GM12878 (cell line): ENCODE measurements at regions not wholly inside any gene's neighbourhood (a gene's known extent, or its start where the extent isn't known, plus 50 kb on each side); places are given as distances from the start of the nearest gene placed in this dataset.
"Not testable (repeated sequence)": the region's sequence is repeated elsewhere in the genome, so short reads cannot be mapped to it uniquely, and the experiment has no call there.

ENCODE experiments used
- ATAC-seq: fragments of 200-7000 bp; cut with Tn5 transposase; 3 replicates; pipeline ENCODE4 v1.9.1; 2020; ENCODE audit warnings: mild to moderate bottlenecking, moderate library complexity
- BruUV-seq: library from RNA; stranded (reverse); fragments of 400-500 nt; replicated peaks from 2 replicates; lab custom pipeline; 2021; lab: Mats Ljungman, UMichigan
- CTCF ChIA-PET: fragments of 300-600 bp; sonication (Branson Sonifier 250); formaldehyde crosslinking; extraction: SDS; loops from one replicate; lab custom pipeline; 2021; ENCODE audit warnings: inconsistent platforms; lab: Yijun Ruan, JAX
- POLR2A ChIA-PET: fragments of 350-600 bp; formaldehyde crosslinking; extraction: SDS; loops from one replicate; lab custom pipeline; 2021; ENCODE audit warnings: inconsistent platforms; lab: Charles Lee
- RAD21 ChIA-PET: fragments of 300-600 bp; sonication (Branson Sonifier 250); formaldehyde crosslinking; loops from one replicate; lab custom pipeline; 2023; ENCODE audit warnings: antibody characterized with exemption; ENCODE audit not compliant: unreplicated experiment; lab: Charles Lee
- SMC1A ChIA-PET: fragments of 300-600 bp; sonication (Branson Sonifier 250); formaldehyde crosslinking; loops from one replicate; lab custom pipeline; 2023; ENCODE audit not compliant: unreplicated experiment, uncharacterized antibody; lab: Charles Lee
- DNase-seq: peaks from one replicate; pipeline ENCODE4 v3.0.0-alpha.2; 2011; ENCODE audit warnings: low read depth, low spot score
- FAIRE-seq: peaks from 3 replicates; lab custom pipeline; 2011; peaks lifted over from hg19 to GRCh38; lab: Jason Lieb, UNC
- H2AFZ ChIP-seq: 2 replicates; pipeline ENCODE4 v1.6.0; 2011; ENCODE audit warnings: low read depth, low read length, control low read depth; ENCODE audit not compliant: control insufficient read depth
- H3K27ac ChIP-seq: 2 replicates; pipeline ENCODE4 v1.5.1; 2011; ENCODE audit warnings: control low read depth; ENCODE audit not compliant: control insufficient read depth, insufficient read depth
- H3K27me3 ChIP-seq, 2 experiments: replicated peaks in 1 of 2; 2 replicates each; pipeline versions ENCODE4 v1.6.0 to v1.6.1; 2011; ENCODE audit warnings: low read length in 1 of 2; ENCODE audit not compliant: control insufficient read depth in 2 of 2, insufficient read depth in 2 of 2
- H3K36me3 ChIP-seq, 2 experiments: 2 replicates each; pipeline ENCODE4 v1.5.1; 2011; ENCODE audit warnings: low read length in 1 of 2; ENCODE audit not compliant: control insufficient read depth in 2 of 2, insufficient read depth in 2 of 2
- H3K4me1 ChIP-seq: 2 replicates; pipeline ENCODE4 v1.6.1; 2011; ENCODE audit warnings: mild to moderate bottlenecking, low read length, moderate library complexity, mixed read lengths; ENCODE audit not compliant: control insufficient read depth, insufficient read depth
- H3K4me2 ChIP-seq: 2 replicates; pipeline ENCODE4 v1.6.0; 2011; ENCODE audit warnings: control low read depth; ENCODE audit not compliant: control insufficient read depth, insufficient read depth
- H3K4me3 ChIP-seq: fragments of 200-600 bp; sonication (generic); 2 replicates; pipeline ENCODE4 v1.5.1; 2016
- H3K79me2 ChIP-seq: 2 replicates; pipeline ENCODE4 v1.6.0; 2011; ENCODE audit warnings: low read length; ENCODE audit not compliant: control insufficient read depth, insufficient read depth
- H3K9ac ChIP-seq: 2 replicates; pipeline ENCODE4 v1.8.0; 2011; ENCODE audit warnings: low read length, control low read depth, mixed read lengths; ENCODE audit not compliant: control insufficient read depth, insufficient read depth
- H3K9me3 ChIP-seq: replicated peaks from 3 replicates; pipeline ENCODE4 v1.5.1; 2011; ENCODE audit warnings: mild to moderate bottlenecking, low read length; ENCODE audit not compliant: control insufficient read depth, insufficient read depth
- H4K20me1 ChIP-seq: 2 replicates; pipeline ENCODE4 v1.6.0; 2011; ENCODE audit not compliant: control insufficient read depth, insufficient read depth
- DPF2 ChIP-seq: fragments of 450-650 bp; IDR thresholded peaks from 2 replicates; pipeline ENCODE4 v1.6.1; 2017; ENCODE audit warnings: mild to moderate bottlenecking
- ELK1 ChIP-seq: IDR thresholded peaks from 2 replicates; pipeline ENCODE4 v1.6.1; 2012; ENCODE audit warnings: low read depth, low read length, improper control_type of control experiment
- GATAD2B ChIP-seq: fragments of 450-650 bp; conservative IDR thresholded peaks from 2 replicates; pipeline ENCODE4 v1.6.1; 2017; ENCODE audit warnings: low read depth, mild to moderate bottlenecking, moderate library complexity
- HCFC1 ChIP-seq: fragments of 150-350 bp; IDR thresholded peaks from 2 replicates; pipeline ENCODE4 v1.6.1; 2014; ENCODE audit warnings: low read length
- NR2C2 ChIP-seq: IDR thresholded peaks from 2 replicates; pipeline ENCODE4 v1.6.1; 2011; ENCODE audit warnings: borderline replicate concordance, low read depth; ENCODE audit not compliant: control insufficient read depth, insufficient read length
- PAX8 ChIP-seq: fragments of 450-650 bp; IDR thresholded peaks from 2 replicates; pipeline ENCODE4 v1.6.1; 2017; ENCODE audit warnings: mild to moderate bottlenecking, moderate library complexity
- PBX3 ChIP-seq: IDR thresholded peaks from 2 replicates; pipeline ENCODE4 v1.6.1; 2011; ENCODE audit warnings: mild to moderate bottlenecking, low read depth, low read length, moderate library complexity; ENCODE audit not compliant: insufficient replicate concordance
- POLR2A ChIP-seq: IDR thresholded peaks from 2 replicates; pipeline ENCODE4 v1.6.1; 2011; ENCODE audit warnings: low read depth, mild to moderate bottlenecking, low read length
- STAT1 ChIP-seq: fragments of 450-650 bp; conservative IDR thresholded peaks from 2 replicates; pipeline ENCODE4 v1.6.1; 2014; ENCODE audit warnings: antibody characterized with exemption, mild to moderate bottlenecking
- STAT3 ChIP-seq: IDR thresholded peaks from 2 replicates; pipeline ENCODE4 v1.6.1; 2011; ENCODE audit warnings: low read depth, low read length, improper control_type of control experiment
- TCF7 ChIP-seq: IDR thresholded peaks from 2 replicates; pipeline ENCODE4 v1.6.1; 2014; ENCODE audit warnings: antibody characterized with exemption, borderline replicate concordance
- WRNIP1 ChIP-seq: IDR thresholded peaks from 2 replicates; pipeline ENCODE4 v1.6.1; 2011; ENCODE audit warnings: low read depth, low read length, improper control_type of control experiment, borderline replicate concordance
- ZNF274 ChIP-seq: IDR thresholded peaks from one replicate; pipeline ENCODE4 v1.8.0; 2011; ENCODE audit not compliant: insufficient read length, insufficient read depth
- WGBS: methylation state at CpG from one replicate; pipeline ENCODE4 v1.1.6; 2016; ENCODE audit warnings: low lambda C conversion rate; ENCODE audit not compliant: insufficient replicate concordance, insufficient coverage; ENCODE audit errors: missing lambda C conversion rate; 5-methylcytosine and 5-hydroxymethylcytosine counted together
- in situ Hi-C: fragments of 300-500 bp; cut with MboI; formaldehyde crosslinking; loops from 9 replicates; pipeline ENCODE4 v1.14.3; 2018; ENCODE audit warnings: mixed read lengths
- intact Hi-C: fragments of 100-400 bp; cut with micrococcal nuclease; formaldehyde crosslinking; loops from one replicate; pipeline ENCODE4 v1.14.2; 2022; ENCODE audit not compliant: unreplicated experiment
- TF ChIP-seq, protein P1 (sequence below): IDR thresholded peaks from 2 replicates; pipeline ENCODE4 v1.6.1; 2011; ENCODE audit warnings: borderline replicate concordance, low read depth, mild to moderate bottlenecking, moderate library complexity, low read length; ENCODE audit not compliant: insufficient read depth, poor library complexity, severe bottlenecking
- TF ChIP-seq, protein P2 (sequence below): IDR thresholded peaks from 2 replicates; pipeline ENCODE4 v1.6.1; 2011; ENCODE audit warnings: low read depth, low read length, improper control_type of control experiment, borderline replicate concordance

- H3K9me3 ChIP-seq = no peaks in the 10 kb centered on the region; the same call in 2 of the 3 replicates
- TF ChIP-seq ZNF274 (no peak), HCFC1 (no peak), WRNIP1 (no peak), TCF7 (no peak), PBX3 (no peak), ELK1 (no peak), STAT3 (no peak), POLR2A (no peak), STAT1 (no peak), PAX8 (no peak), DPF2 (no peak), GATAD2B (no peak), NR2C2 (no peak)
- TF ChIP-seq, protein P1, sequence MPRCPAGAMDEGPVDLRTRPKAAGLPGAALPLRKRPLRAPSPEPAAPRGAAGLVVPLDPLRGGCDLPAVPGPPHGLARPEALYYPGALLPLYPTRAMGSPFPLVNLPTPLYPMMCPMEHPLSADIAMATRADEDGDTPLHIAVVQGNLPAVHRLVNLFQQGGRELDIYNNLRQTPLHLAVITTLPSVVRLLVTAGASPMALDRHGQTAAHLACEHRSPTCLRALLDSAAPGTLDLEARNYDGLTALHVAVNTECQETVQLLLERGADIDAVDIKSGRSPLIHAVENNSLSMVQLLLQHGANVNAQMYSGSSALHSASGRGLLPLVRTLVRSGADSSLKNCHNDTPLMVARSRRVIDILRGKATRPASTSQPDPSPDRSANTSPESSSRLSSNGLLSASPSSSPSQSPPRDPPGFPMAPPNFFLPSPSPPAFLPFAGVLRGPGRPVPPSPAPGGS = no peak
- TF ChIP-seq, protein P2, sequence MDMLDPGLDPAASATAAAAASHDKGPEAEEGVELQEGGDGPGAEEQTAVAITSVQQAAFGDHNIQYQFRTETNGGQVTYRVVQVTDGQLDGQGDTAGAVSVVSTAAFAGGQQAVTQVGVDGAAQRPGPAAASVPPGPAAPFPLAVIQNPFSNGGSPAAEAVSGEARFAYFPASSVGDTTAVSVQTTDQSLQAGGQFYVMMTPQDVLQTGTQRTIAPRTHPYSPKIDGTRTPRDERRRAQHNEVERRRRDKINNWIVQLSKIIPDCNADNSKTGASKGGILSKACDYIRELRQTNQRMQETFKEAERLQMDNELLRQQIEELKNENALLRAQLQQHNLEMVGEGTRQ = no peak
- H3K4me1 ChIP-seq = no peaks in the 10 kb centered on the region
- ATAC-seq = no peak
- no TSS peak for BruUV-seq
- intact Hi-C loops = no loop called here
- H4K20me1 ChIP-seq = no peaks in the 10 kb centered on the region
- FAIRE-seq = no peak
- ChIA-PET POLR2A (no interaction called here), CTCF (no interaction called here), SMC1A (no interaction called here), RAD21 (no interaction called here)
- DNase-seq = no peak
- no peak overlapping the region for H3K9ac ChIP-seq
- no peak overlapping the region for H3K27ac ChIP-seq
- H3K36me3 ChIP-seq = no peaks in the 10 kb centered on the region
- no peak overlapping the region for H3K4me2 ChIP-seq
- H3K27me3 ChIP-seq = no peaks in the 10 kb centered on the region
- in situ Hi-C loops = no loop called here
- H3K79me2 ChIP-seq = no peaks in the 10 kb centered on the region
- no peak overlapping the region for H3K4me3 ChIP-seq
- WGBS = 15% methylated on average over 6 of the region's 6 CpGs
- no peak overlapping the region for H2AFZ ChIP-seq
Observed at GRCh38 chr19:13633109-13633508, 126.8 kb upstream of the CACNA1A start.

DNA sequence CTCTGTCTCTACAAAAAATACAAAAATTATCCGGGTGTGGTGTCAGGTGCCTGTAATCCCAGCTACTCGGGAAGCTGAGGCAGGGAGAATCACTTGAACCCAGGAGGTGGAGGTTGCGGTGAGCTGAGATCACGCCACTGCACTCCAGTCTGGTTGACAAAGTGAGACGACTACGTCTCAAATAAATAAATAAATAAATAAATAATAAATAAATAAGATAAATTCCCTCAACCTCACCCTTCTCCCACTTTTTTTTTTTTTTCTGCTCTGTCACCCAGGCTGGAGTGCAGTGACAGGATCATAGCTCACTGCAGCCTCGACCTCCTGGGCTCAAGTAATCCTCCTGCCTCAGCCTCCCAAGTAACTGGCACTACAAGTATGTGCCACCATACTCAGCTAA is 125.9 kb upstream of the CACNA1A start:
- ATAC-seq, in situ Hi-C loops, CTCF ChIA-PET, BruUV-seq, POLR2A ChIA-PET, H3K79me2 ChIP-seq, H2AFZ ChIP-seq, DNase-seq, H3K27ac ChIP-seq, H3K4me1 ChIP-seq, H3K36me3 ChIP-seq, intact Hi-C loops, H4K20me1 ChIP-seq, FAIRE-seq, H3K4me3 ChIP-seq, RAD21 ChIA-PET, SMC1A ChIA-PET, H3K4me2 ChIP-seq, H3K9ac ChIP-seq, H3K9me3 ChIP-seq, H3K27me3 ChIP-seq: not testable (repeated sequence)
- WGBS = 41% methylated on average over 7 of the region's 7 CpGs
